ENCODE measurements at regions not wholly inside any gene's neighbourhood (a gene's known extent, or its start where the extent isn't known, plus 50 kb on each side); places are given as distances from the start of the nearest gene placed in this dataset.
"Not testable (repeated sequence)": the region's sequence is repeated elsewhere in the genome, so short reads cannot be mapped to it uniquely, and the experiment has no call there.

- DNase-seq, result no peak
- in situ Hi-C loops (cut with MboI; ENCODE audit: low pct_unique_long_range_greater_than_20kb, low sequenced_read_pairs), result no loop called here
These were observed 2174.1 kb upstream of the WWC1 start for GRCh38 chr5:166117072-166118066.

GRCh38 chr5:166119506-166119905, 2171.9 kb upstream of the WWC1 start:
- in situ Hi-C loops (cut with MboI; ENCODE audit: low pct_unique_long_range_greater_than_20kb, low sequenced_read_pairs), result no loop called here
- no peak for DNase-seq

GRCh38 chr5:166123717-166124116, 2167.7 kb upstream of the WWC1 start:
- in situ Hi-C loops (cut with MboI; ENCODE audit: low pct_unique_long_range_greater_than_20kb, low sequenced_read_pairs), result no loop called here
- no peak for DNase-seq

GRCh38 chr5:166127766-166128570, 2163.5 kb upstream of the WWC1 start:
- in situ Hi-C loops (cut with MboI; ENCODE audit: low pct_unique_long_range_greater_than_20kb, low sequenced_read_pairs), result no loop called here
- no peak for DNase-seq

GRCh38 chr5:166145107-166145506, 2146.3 kb upstream of the WWC1 start:
- DNase-seq; in situ Hi-C loops (cut with MboI; ENCODE audit: low pct_unique_long_range_greater_than_20kb, low sequenced_read_pairs): not testable (repeated sequence)

GRCh38 chr5:166163996-166164610, 2127.3 kb upstream of the WWC1 start:
- DNase-seq, result no peak
- in situ Hi-C loops (cut with MboI; ENCODE audit: low pct_unique_long_range_greater_than_20kb, low sequenced_read_pairs), result no loop called here

GRCh38 chr5:166165596-166165995, 2125.8 kb upstream of the WWC1 start:
- DNase-seq, result no peak
- in situ Hi-C loops (cut with MboI; ENCODE audit: low pct_unique_long_range_greater_than_20kb, low sequenced_read_pairs), result no loop called here

- in situ Hi-C loops (cut with MboI; ENCODE audit: low pct_unique_long_range_greater_than_20kb, low sequenced_read_pairs), result no loop called here
- no peak for DNase-seq
These were observed 2125.4 kb upstream of the WWC1 start for GRCh38 chr5:166166071-166166470.

GRCh38 chr5:166172597-166172996, 2118.8 kb upstream of the WWC1 start:
- in situ Hi-C loops (cut with MboI; ENCODE audit: low pct_unique_long_range_greater_than_20kb, low sequenced_read_pairs), result no loop called here
- no peak for DNase-seq

- DNase-seq, result no peak
- in situ Hi-C loops (cut with MboI; ENCODE audit: low pct_unique_long_range_greater_than_20kb, low sequenced_read_pairs), result no loop called here
These were observed 2112.9 kb upstream of the WWC1 start for GRCh38 chr5:166178411-166179080.

- DNase-seq, result no peak
These were observed 2106.3 kb upstream of the WWC1 start for GRCh38 chr5:166185185-166185584.

GRCh38 chr5:166188501-166189325, 2102.7 kb upstream of the WWC1 start:
- in situ Hi-C loops (cut with MboI; ENCODE audit: low pct_unique_long_range_greater_than_20kb, low sequenced_read_pairs), result no loop called here

More at GRCh38 chr5:166185185-166185584, 2106.3 kb upstream of the WWC1 start:
- in situ Hi-C loops (cut with MboI; ENCODE audit: low pct_unique_long_range_greater_than_20kb, low sequenced_read_pairs), result no loop called here

GRCh38 chr5:166192696-166193095, 2098.7 kb upstream of the WWC1 start:
- DNase-seq, result no peak
- in situ Hi-C loops (cut with MboI; ENCODE audit: low pct_unique_long_range_greater_than_20kb, low sequenced_read_pairs), result no loop called here

More at GRCh38 chr5:166188501-166189325, 2102.7 kb upstream of the WWC1 start:
- no peak for DNase-seq

- in situ Hi-C loops (cut with MboI; ENCODE audit: low pct_unique_long_range_greater_than_20kb, low sequenced_read_pairs), result no loop called here
- DNase-seq, result no peak
These were observed 2095.5 kb upstream of the WWC1 start for GRCh38 chr5:166195981-166196380.

- no peak for DNase-seq
- in situ Hi-C loops (cut with MboI; ENCODE audit: low pct_unique_long_range_greater_than_20kb, low sequenced_read_pairs), result no loop called here
These were observed 2090.9 kb upstream of the WWC1 start for GRCh38 chr5:166200532-166200931.

- DNase-seq, result no peak
- in situ Hi-C loops (cut with MboI; ENCODE audit: low pct_unique_long_range_greater_than_20kb, low sequenced_read_pairs), result no loop called here
These were observed 2079.8 kb upstream of the WWC1 start for GRCh38 chr5:166211640-166212039.

GRCh38 chr5:166236327-166236726, 2055.1 kb upstream of the WWC1 start:
- no peak for DNase-seq
- in situ Hi-C loops (cut with MboI; ENCODE audit: low pct_unique_long_range_greater_than_20kb, low sequenced_read_pairs), result no loop called here

GRCh38 chr5:166240705-166241104, 2050.7 kb upstream of the WWC1 start:
- in situ Hi-C loops (cut with MboI; ENCODE audit: low pct_unique_long_range_greater_than_20kb, low sequenced_read_pairs), result no loop called here
- no peak for DNase-seq

All from KBM-7 (cell line).